Endodermal cell (in vitro differentiated cells): ENCODE measurements at regions not wholly inside any gene's neighbourhood (a gene's known extent, or its start where the extent isn't known, plus 50 kb on each side); places are given as distances from the start of the nearest gene placed in this dataset.

Source experiments
- DNase-seq: peaks from one replicate; pipeline ENCODE4 v3.0.0-alpha.2; 2017
- H3K27ac ChIP-seq: 2 replicates; pipeline ENCODE4 v1.5.1; 2013; ENCODE audit warnings: mild to moderate bottlenecking, low read depth, low read length, moderate library complexity
- H3K27me3 ChIP-seq: 2 replicates; pipeline ENCODE4 v1.6.1; 2013; ENCODE audit warnings: mild to moderate bottlenecking, low read length, moderate library complexity; ENCODE audit not compliant: insufficient read depth, control insufficient read depth, poor library complexity, severe bottlenecking
- H3K36me3 ChIP-seq: 2 replicates; pipeline ENCODE4 v1.7.0; 2013; ENCODE audit warnings: mild to moderate bottlenecking, low read length, moderate library complexity; ENCODE audit not compliant: control insufficient read depth, insufficient read depth
- H3K4me1 ChIP-seq: one replicate; pipeline ENCODE4 v1.7.0; 2013; ENCODE audit warnings: low read length; ENCODE audit not compliant: control insufficient read depth, insufficient read depth
- H3K4me3 ChIP-seq: 2 replicates; pipeline ENCODE4 v1.5.1; 2013; ENCODE audit warnings: mild to moderate bottlenecking, low read length, moderate library complexity
- H3K9ac ChIP-seq: 2 replicates; pipeline ENCODE4 v1.6.1; 2013; ENCODE audit warnings: mild to moderate bottlenecking, low read length, moderate library complexity; ENCODE audit not compliant: poor library complexity, severe bottlenecking; ENCODE audit errors: extremely low read depth
- H3K9me3 ChIP-seq: 2 replicates; pipeline ENCODE4 v1.6.1; 2013; ENCODE audit warnings: mild to moderate bottlenecking, low read length, moderate library complexity; ENCODE audit not compliant: control insufficient read depth
- H3K27ac Mint-ChIP-seq: 2 replicates; pipeline ENCODE4 v1.8.0; 2020; ENCODE audit warnings: mixed read lengths
- H3K27me3 Mint-ChIP-seq: 2 replicates; pipeline ENCODE4 v1.8.0; 2021; ENCODE audit warnings: mild to moderate bottlenecking, mixed read lengths; ENCODE audit not compliant: insufficient read depth
- H3K36me3 Mint-ChIP-seq: 2 replicates; pipeline ENCODE4 v1.8.0; 2020; ENCODE audit warnings: low read depth, mixed read lengths
- H3K4me1 Mint-ChIP-seq: 2 replicates; pipeline ENCODE4 v1.8.0; 2020; ENCODE audit warnings: mixed read lengths
- H3K4me3 Mint-ChIP-seq: 2 replicates; pipeline ENCODE4 v1.8.0; 2020; ENCODE audit warnings: mild to moderate bottlenecking, moderate library complexity, mixed read lengths
- H3K9me3 Mint-ChIP-seq: 2 replicates; pipeline ENCODE4 v1.8.0; 2020; ENCODE audit warnings: mild to moderate bottlenecking, mixed read lengths
- WGBS, 2 experiments: methylation state at CpG; one replicate each; pipeline versions ENCODE4 v1.1.5 to v1.1.7; 2013; ENCODE audit warnings: missing lambda C conversion rate in 2 of 2, mixed read lengths in 1 of 2; ENCODE audit not compliant: insufficient coverage in 1 of 2, insufficient read length in 1 of 2; 5-methylcytosine and 5-hydroxymethylcytosine counted together
- TF ChIP-seq, protein P1 (sequence below): fragments of 200-600 bp; sonication (generic); conservative IDR thresholded peaks from 2 replicates; pipeline ENCODE4 v1.5.0; 2021; ENCODE audit warnings: antibody characterized with exemption, mild to moderate bottlenecking

DNA sequence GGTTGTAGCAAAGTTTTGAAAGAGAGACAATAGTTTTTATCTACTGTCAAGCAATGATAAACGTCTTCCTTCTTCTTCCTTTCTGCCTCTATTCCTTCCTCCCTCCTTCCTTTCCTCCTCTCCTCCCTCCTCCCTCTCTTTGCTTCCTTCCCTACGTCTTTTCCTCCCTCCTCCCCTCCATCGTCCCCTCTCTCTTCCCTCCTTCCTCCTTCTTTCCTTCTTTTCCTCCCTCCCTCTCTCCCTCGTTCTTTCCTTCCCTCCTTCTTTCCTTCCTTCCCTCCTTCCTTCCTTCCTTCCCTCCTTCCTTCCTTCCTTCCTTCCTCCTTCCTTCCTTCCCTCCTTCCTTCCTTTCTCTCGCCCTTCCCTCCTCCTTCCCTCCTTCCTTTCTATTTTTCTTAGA is 82.8 kb upstream of the KCNA1 start:
- WGBS, 2 experiments = 83 to 85% methylated on average over 5 of the region's 5 CpGs
- Histone ChIP-seq H3K4me3 (no peak overlapping the region), H3K36me3 (no peaks in the 10 kb centered on the region), H3K9me3 (no peaks in the 10 kb centered on the region), H3K27me3 (peaks cover 40% of the 10 kb centered on the region), H3K4me1 (no peaks in the 10 kb centered on the region), H3K9ac (no peak overlapping the region), H3K27ac (no peak overlapping the region)
- H3K27me3 Mint-ChIP-seq = peaks cover 24% of the 10 kb centered on the region
- H3K27ac Mint-ChIP-seq = no peak overlapping the region
- H3K4me3 Mint-ChIP-seq = no peak overlapping the region
- no peaks in the 10 kb centered on the region for H3K36me3 Mint-ChIP-seq
- TF ChIP-seq, protein P1, sequence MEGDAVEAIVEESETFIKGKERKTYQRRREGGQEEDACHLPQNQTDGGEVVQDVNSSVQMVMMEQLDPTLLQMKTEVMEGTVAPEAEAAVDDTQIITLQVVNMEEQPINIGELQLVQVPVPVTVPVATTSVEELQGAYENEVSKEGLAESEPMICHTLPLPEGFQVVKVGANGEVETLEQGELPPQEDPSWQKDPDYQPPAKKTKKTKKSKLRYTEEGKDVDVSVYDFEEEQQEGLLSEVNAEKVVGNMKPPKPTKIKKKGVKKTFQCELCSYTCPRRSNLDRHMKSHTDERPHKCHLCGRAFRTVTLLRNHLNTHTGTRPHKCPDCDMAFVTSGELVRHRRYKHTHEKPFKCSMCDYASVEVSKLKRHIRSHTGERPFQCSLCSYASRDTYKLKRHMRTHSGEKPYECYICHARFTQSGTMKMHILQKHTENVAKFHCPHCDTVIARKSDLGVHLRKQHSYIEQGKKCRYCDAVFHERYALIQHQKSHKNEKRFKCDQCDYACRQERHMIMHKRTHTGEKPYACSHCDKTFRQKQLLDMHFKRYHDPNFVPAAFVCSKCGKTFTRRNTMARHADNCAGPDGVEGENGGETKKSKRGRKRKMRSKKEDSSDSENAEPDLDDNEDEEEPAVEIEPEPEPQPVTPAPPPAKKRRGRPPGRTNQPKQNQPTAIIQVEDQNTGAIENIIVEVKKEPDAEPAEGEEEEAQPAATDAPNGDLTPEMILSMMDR = no peak
- DNase-seq = no peak
- no peaks in the 10 kb centered on the region for H3K9me3 Mint-ChIP-seq
- peaks cover 9% of the 10 kb centered on the region for H3K4me1 Mint-ChIP-seq

- H3K27ac Mint-ChIP-seq = no peak overlapping the region
- Histone ChIP-seq H3K9me3 (peaks cover 2% of the 10 kb centered on the region), H3K27me3 (peaks cover 40% of the 10 kb centered on the region), H3K27ac (no peak overlapping the region), H3K36me3 (no peaks in the 10 kb centered on the region), H3K9ac (no peak overlapping the region), H3K4me1 (no peaks in the 10 kb centered on the region), H3K4me3 (no peak overlapping the region)
- H3K4me3 Mint-ChIP-seq = no peak overlapping the region
- H3K4me1 Mint-ChIP-seq = peaks cover 9% of the 10 kb centered on the region
- H3K36me3 Mint-ChIP-seq = peaks cover under 1% of the 10 kb centered on the region
- H3K9me3 Mint-ChIP-seq = peaks cover under 1% of the 10 kb centered on the region
- H3K27me3 Mint-ChIP-seq = peaks cover 24% of the 10 kb centered on the region
- no peak for DNase-seq
- TF ChIP-seq, protein P1 = no peak
- WGBS, 2 experiments = 85 to 92% methylated on average over 4 of the region's 4 CpGs
Measured at GRCh38 chr12:4828176-4828575, 81.5 kb upstream of the KCNA1 start.

- no peak for DNase-seq
- 89 to 100% methylated on average over 7 of the region's 7 CpGs for WGBS, 2 experiments
- H3K36me3 Mint-ChIP-seq = peaks cover 4% of the 10 kb centered on the region
- peaks cover 3% of the 10 kb centered on the region for H3K9me3 Mint-ChIP-seq
- peaks cover 9% of the 10 kb centered on the region for H3K4me1 Mint-ChIP-seq
- Histone ChIP-seq H3K4me1 (no peaks in the 10 kb centered on the region), H3K9ac (no peak overlapping the region), H3K27ac (no peak overlapping the region), H3K9me3 (peaks cover 6% of the 10 kb centered on the region), H3K27me3 (peaks cover 34% of the 10 kb centered on the region), H3K36me3 (no peaks in the 10 kb centered on the region), H3K4me3 (no peak overlapping the region)
- H3K27ac Mint-ChIP-seq = no peak overlapping the region
- H3K4me3 Mint-ChIP-seq = no peak overlapping the region
- TF ChIP-seq, protein P1 = no peak
- H3K27me3 Mint-ChIP-seq = peaks cover 23% of the 10 kb centered on the region
Measured at GRCh38 chr12:4829161-4829792, 80.4 kb upstream of the KCNA1 start.
